ENCODE measurements at regions not wholly inside any gene's neighbourhood (a gene's known extent, or its start where the extent isn't known, plus 50 kb on each side); places are given as distances from the start of the nearest gene placed in this dataset.

DNA sequence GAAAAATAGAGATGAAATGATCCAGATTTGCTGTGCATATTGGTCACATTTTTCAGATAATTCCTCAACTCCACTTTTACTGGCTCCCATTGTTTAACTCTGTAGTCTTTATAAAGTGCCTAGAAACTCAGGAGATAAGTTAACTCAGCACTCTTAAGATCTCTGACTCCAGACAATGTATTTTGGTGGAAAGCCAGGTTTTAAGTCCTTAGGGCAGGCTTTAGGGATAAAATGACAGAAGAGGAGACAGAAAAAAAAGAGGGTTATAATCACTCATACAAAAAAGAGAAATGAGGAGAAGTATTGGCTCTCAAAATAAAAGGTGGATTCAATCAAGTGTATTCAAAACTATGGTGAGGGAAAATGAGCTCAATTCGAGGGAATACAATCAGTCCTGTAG, 674.8 kb upstream of the INTU start:
- no peak for FAIRE-seq
- TF ChIP-seq POLR2AphosphoS5 (IDR thresholded peaks at IDR 0.05; ENCODE audit: low read depth, low read length) (no peak), POU2F2 (IDR thresholded peaks at IDR 0.05; ENCODE audit: low read depth, low read length) (no peak), TAF1 (IDR thresholded peaks at IDR 0.05; ENCODE audit: low read depth, low read length) (no peak), PAX5 (IDR thresholded peaks at IDR 0.05; ENCODE audit: insufficient read depth, low read length, severe bottlenecking) (no peak), SPI1 (IDR thresholded peaks at IDR 0.05; ENCODE audit: low read depth, low read length) (no peak), POLR2A (IDR thresholded peaks at IDR 0.05; ENCODE audit: low read depth, low read length) (no peak)

DNA sequence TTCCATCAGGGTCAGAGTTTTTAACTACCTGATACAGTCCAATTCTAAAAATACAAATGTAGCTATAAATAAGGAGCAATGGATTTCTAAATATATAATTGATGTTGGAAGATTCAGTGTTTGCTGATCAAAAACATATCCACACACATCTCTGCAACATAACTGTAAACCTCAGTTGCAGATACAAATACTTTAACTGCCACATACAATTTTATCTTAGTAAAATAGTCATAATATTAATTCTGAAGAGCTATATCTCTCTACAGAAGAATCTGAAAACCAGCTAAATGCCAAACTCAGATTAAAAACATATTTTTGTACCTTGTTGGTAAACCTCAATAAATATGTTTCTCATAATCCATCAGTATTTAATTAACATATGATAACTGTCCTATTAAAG, 674.3 kb upstream of the INTU start:
- DNase-seq (ENCODE audit: insufficient read length, low spot score) (no peak), FAIRE-seq (no peak)
- TF ChIP-seq PAX5 (IDR thresholded peaks at IDR 0.05; ENCODE audit: insufficient read depth, low read length, severe bottlenecking) (no peak), POLR2AphosphoS5 (IDR thresholded peaks at IDR 0.05; ENCODE audit: low read depth, low read length) (no peak), SPI1 (IDR thresholded peaks at IDR 0.05; ENCODE audit: low read depth, low read length) (no peak), TAF1 (IDR thresholded peaks at IDR 0.05; ENCODE audit: low read depth, low read length) (no peak), POU2F2 (IDR thresholded peaks at IDR 0.05; ENCODE audit: low read depth, low read length) (no peak), POLR2A (IDR thresholded peaks at IDR 0.05; ENCODE audit: low read depth, low read length) (no peak)

More for the DNA sequence above, 674.8 kb upstream of the INTU start:
- DNase-seq (ENCODE audit: insufficient read length, low spot score): no peak

DNA sequence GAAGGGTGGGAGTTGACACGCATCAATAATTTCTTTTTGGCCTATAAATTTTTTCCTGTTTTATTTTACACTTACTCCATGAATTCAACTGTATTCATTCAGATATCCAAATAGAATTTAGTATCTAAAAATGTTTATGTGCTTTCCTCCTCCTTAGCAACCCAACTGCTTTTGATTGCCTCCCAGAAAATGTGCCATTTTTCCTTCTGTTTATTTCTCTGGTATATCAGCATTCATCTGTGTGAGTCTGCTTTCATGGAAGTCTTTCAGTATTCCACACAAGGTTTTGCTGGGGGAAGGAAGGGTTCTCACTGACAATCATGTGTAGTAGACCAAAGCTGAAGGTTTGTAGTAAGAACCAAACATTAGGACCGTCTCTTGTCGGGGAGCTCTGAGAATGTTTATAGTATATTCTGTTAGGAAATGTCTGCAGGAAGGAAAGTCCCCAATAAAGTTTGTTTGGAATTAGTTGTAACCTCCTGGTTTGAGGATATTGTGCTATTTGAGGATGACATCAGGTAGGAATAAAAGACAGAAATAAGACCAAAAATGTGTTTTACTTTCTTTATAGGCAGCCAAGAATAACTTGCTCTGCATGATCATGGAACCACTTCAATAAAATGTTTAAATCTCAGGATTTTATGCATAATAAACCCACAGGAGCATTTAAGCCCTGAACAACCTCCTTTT, 673.6 kb upstream of the INTU start:
- DNase-seq (ENCODE audit: insufficient read length, low spot score): no peak
- no peak for FAIRE-seq
- TF ChIP-seq POLR2AphosphoS5 (IDR thresholded peaks at IDR 0.05; ENCODE audit: low read depth, low read length) (no peak), PAX5 (IDR thresholded peaks at IDR 0.05; ENCODE audit: insufficient read depth, low read length, severe bottlenecking) (no peak), SPI1 (IDR thresholded peaks at IDR 0.05; ENCODE audit: low read depth, low read length) (no peak), TAF1 (IDR thresholded peaks at IDR 0.05; ENCODE audit: low read depth, low read length) (no peak)

DNA sequence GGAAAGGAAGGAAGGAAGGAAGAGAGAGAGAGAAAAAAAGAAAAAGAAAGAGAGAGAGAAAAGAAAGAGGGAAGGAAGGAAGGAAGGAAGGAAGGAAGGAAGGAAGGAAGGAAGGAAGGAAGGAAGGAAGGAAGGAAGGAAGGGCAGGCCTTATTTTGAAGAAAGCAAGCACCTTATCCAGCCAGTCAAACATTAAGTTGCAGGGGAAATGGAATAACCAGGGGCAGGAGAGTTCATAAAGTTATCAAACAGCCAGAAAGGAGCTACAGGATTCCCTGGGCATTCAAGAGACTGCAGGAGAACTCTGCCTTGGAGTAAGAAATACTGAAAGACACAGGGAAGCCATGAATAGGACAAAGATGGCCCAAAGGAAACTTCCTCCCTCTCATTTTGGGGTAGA, 672.0 kb upstream of the INTU start:
- no peak for TF ChIP-seq TAF1 (IDR thresholded peaks at IDR 0.05; ENCODE audit: low read depth, low read length)
- no peak for TF ChIP-seq POLR2A (IDR thresholded peaks at IDR 0.05; ENCODE audit: low read depth, low read length)
- no peak for FAIRE-seq
- no peak for DNase-seq (ENCODE audit: insufficient read length, low spot score)

DNA sequence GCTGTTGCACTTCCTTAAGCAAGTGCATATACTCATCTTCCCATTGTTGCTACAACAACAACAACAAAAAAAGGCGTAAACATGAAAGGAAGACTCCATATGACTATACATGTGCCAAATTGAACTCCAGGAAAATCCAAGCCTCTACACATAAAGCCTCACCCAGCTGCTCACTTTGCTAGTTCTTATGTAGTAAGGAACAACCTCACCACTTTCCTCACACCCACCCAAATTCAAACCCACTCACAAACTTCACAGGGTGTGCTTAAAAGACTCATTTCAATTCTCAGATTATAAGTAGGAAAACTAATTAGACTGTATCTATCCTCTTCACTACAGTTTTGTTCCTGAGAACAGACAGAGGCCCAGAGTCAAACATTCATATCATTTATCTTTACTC, 671.1 kb upstream of the INTU start:
- no peak for TF ChIP-seq SPI1 (IDR thresholded peaks at IDR 0.05; ENCODE audit: low read depth, low read length)
- FAIRE-seq: no peak
- no peak for DNase-seq (ENCODE audit: insufficient read length, low spot score)

DNA sequence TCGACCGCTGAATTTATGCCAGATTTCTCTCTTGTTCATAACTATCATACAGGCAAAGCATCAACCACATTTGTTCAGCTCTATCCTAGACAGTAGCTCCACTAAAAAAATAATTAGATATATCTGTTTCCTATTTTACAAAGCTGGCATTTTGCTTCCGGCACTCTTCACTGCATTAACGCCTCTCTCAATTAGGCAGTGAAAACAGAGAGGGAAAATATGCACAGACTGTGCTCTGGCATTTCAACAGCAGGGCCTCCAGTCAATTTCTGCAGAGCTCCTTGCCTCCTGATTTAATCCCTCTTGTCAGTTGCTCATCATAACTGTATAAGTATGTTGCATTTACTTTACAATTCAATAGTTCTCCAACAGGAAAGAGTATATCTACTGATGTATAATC, 666.9 kb upstream of the INTU start:
- FAIRE-seq: no peak
- DNase-seq (ENCODE audit: insufficient read length, low spot score): no peak
- TF ChIP-seq POU2F2 (IDR thresholded peaks at IDR 0.05; ENCODE audit: low read depth, low read length): no peak
- TF ChIP-seq TAF1 (IDR thresholded peaks at IDR 0.05; ENCODE audit: low read depth, low read length): no peak
- TF ChIP-seq POLR2A (IDR thresholded peaks at IDR 0.05; ENCODE audit: low read depth, low read length): no peak
- no peak for TF ChIP-seq PAX5 (IDR thresholded peaks at IDR 0.05; ENCODE audit: insufficient read depth, low read length, severe bottlenecking)
- TF ChIP-seq POLR2AphosphoS5 (IDR thresholded peaks at IDR 0.05; ENCODE audit: low read depth, low read length): no peak
- TF ChIP-seq SPI1 (IDR thresholded peaks at IDR 0.05; ENCODE audit: low read depth, low read length): no peak

DNA sequence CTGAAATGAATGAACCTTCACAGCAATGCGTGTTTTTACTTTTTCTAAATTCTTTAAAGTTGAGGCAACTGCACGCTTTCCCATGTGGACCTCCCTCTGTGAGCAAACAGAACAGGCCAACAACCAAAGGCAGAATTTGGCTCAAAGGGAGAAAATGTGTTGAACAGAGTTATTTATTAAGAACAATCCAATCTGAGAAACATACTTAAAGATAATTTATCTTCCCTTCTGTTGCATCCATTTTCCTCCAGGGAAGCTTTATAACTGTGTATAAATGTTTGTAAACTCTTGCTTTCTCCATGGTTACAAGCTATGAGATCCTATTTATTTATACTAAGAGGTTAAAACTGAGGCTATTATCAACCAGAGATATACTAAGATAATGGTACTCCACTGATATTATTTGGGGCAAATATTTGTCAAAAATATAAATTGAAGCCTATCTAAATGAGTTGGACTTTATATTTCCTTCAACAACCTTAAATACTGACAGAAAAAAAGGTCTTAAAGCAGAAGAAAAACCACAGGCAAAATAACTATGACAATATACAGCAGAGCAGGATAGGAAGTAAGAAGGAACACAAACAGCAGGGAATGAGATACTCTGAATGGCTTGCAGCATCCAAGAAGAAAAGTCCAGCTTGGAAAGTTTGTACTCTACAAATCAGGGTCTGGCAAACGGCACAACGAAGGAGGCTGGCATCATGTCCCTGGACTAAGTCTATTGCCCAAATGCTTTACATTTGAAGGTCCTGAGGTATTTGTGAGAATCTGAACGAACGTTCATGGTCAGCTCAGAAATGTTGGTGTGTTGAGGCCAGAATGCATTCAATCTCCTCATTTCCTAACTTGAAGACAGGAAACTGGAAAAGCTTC, 663.2 kb upstream of the INTU start:
- FAIRE-seq: no peak
- no peak for DNase-seq (ENCODE audit: insufficient read length, low spot score)
- no peak for TF ChIP-seq POU2F2 (IDR thresholded peaks at IDR 0.05; ENCODE audit: low read depth, low read length)
- no peak for TF ChIP-seq POLR2AphosphoS5 (IDR thresholded peaks at IDR 0.05; ENCODE audit: low read depth, low read length)
- no peak for TF ChIP-seq POLR2A (IDR thresholded peaks at IDR 0.05; ENCODE audit: low read depth, low read length)
- no peak for TF ChIP-seq SPI1 (IDR thresholded peaks at IDR 0.05; ENCODE audit: low read depth, low read length)
- TF ChIP-seq TAF1 (IDR thresholded peaks at IDR 0.05; ENCODE audit: low read depth, low read length): no peak
- TF ChIP-seq PAX5 (IDR thresholded peaks at IDR 0.05; ENCODE audit: insufficient read depth, low read length, severe bottlenecking): no peak

DNA sequence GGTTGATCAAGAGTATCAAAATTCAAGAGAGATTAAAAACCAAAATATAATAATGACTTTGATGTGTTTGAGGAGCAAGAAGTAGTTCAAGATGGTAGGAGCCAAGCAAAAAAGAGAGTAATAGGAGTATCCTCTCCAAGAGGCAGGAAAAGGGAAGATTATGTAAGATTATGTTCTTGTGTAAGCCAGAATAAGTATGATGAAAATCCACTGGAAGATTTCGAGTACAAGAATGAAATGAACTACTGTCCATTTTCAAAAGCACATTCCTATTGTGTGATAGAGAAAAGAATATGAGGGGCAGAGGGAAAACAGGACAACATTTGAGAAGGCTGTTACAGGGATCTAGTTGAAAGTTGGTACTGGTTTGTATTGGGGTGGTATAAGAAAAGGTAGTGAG, 659.6 kb upstream of the INTU start:
- DNase-seq (ENCODE audit: insufficient read length, low spot score): no peak
- FAIRE-seq: no peak
- TF ChIP-seq PAX5 (IDR thresholded peaks at IDR 0.05; ENCODE audit: insufficient read depth, low read length, severe bottlenecking): no peak
- no peak for TF ChIP-seq TAF1 (IDR thresholded peaks at IDR 0.05; ENCODE audit: low read depth, low read length)
- TF ChIP-seq POLR2AphosphoS5 (IDR thresholded peaks at IDR 0.05; ENCODE audit: low read depth, low read length): no peak
- TF ChIP-seq SPI1 (IDR thresholded peaks at IDR 0.05; ENCODE audit: low read depth, low read length): no peak
- no peak for TF ChIP-seq POU2F2 (IDR thresholded peaks at IDR 0.05; ENCODE audit: low read depth, low read length)
- TF ChIP-seq POLR2A (IDR thresholded peaks at IDR 0.05; ENCODE audit: low read depth, low read length): no peak

DNA sequence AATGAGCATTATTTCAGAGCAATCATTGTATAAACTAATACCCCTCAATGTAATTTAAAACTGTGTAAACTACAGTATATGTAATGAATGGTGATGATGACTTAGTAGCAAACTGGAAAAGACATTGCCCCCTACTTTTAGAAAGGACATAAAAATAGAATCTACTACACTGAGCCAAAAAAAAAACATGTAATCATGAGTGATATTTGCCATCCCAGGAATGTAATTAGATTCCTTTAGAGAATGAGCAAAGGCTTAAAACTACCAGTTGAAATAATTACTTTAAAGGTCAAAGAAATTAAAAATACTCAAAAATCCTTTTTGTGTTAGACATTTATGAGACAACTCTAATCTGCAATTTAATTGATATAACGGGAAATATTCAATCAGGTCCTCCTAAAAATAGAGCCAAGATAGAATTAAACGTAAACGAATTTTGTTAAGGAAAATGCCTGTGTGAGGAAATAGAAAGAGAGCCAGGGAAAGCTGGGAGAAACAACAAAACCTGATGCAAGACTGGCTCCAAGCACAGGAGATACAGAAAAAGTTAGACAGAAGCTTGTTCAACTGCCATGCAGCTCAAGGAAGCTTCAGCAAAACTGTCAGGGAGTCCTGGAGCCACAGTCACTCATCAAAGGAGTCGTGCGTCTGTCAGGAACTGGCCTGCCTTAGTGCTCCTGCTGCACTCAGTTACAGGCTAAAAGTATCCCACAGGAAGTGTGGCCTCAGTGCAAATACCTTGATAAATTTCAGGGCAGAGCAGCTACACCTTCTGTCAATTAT, 655.7 kb upstream of the INTU start:
- TF ChIP-seq POLR2A (IDR thresholded peaks at IDR 0.05; ENCODE audit: low read depth, low read length): no peak
- no peak for TF ChIP-seq PAX5 (IDR thresholded peaks at IDR 0.05; ENCODE audit: insufficient read depth, low read length, severe bottlenecking)
- DNase-seq (ENCODE audit: insufficient read length, low spot score) (no peak), FAIRE-seq (no peak)
